Natural killer cell (primary cell): ENCODE measurements at regions not wholly inside any gene's neighbourhood (a gene's known extent, or its start where the extent isn't known, plus 50 kb on each side); places are given as distances from the start of the nearest gene placed in this dataset.
A peak's percentile ranks its signal among the peaks of the same experiment; 100 is the strongest.

Experiments
- ATAC-seq, 3 donors: fragments of 150-1000 bp in 2 of 3; fragments of 200-7000 bp in 1 of 3; cut with Tn5 transposase; 1 replicate in 1 of 3; 2 replicates in 2 of 3; pipeline ENCODE4 v1.10.0; 2021; ENCODE audit warnings: mild to moderate bottlenecking in 2 of 3, moderate library complexity in 2 of 3
- DNase-seq, 2 donors: peaks; one replicate each; pipeline versions ENCODE4 v3.0.0 to v3.0.0-alpha.2; 2013 to 2021; ENCODE audit warnings: mixed read lengths in 1 of 2
- H3K27ac ChIP-seq: one replicate; pipeline ENCODE4 v1.5.1; 2013; ENCODE audit warnings: mild to moderate bottlenecking, low read length
- H3K27me3 ChIP-seq: one replicate; pipeline ENCODE4 v1.6.1; 2013; ENCODE audit warnings: low read length; ENCODE audit not compliant: control insufficient read depth, insufficient read depth
- H3K36me3 ChIP-seq: one replicate; pipeline ENCODE4 v1.6.1; 2013; ENCODE audit warnings: low read length; ENCODE audit not compliant: control insufficient read depth, insufficient read depth
- H3K4me1 ChIP-seq: one replicate; pipeline ENCODE4 v1.6.1; 2013; ENCODE audit warnings: low read length; ENCODE audit not compliant: control insufficient read depth, insufficient read depth
- H3K4me3 ChIP-seq: one replicate; pipeline ENCODE4 v1.5.1; 2013; ENCODE audit warnings: low read length
- H3K9me3 ChIP-seq: one replicate; pipeline ENCODE4 v1.6.1; 2013; ENCODE audit warnings: low read length; ENCODE audit not compliant: control insufficient read depth, insufficient read depth
- H3K27ac Mint-ChIP-seq, 2 donors: one replicate each; pipeline ENCODE4 v1.8.0; 2022; ENCODE audit warnings: mild to moderate bottlenecking in 2 of 2, mixed read lengths in 2 of 2, moderate library complexity in 1 of 2
- H3K27me3 Mint-ChIP-seq, 2 donors: one replicate each; pipeline ENCODE4 v1.8.0; 2022; ENCODE audit warnings: low read depth in 2 of 2, mixed read lengths in 2 of 2
- H3K36me3 Mint-ChIP-seq: one replicate; pipeline ENCODE4 v1.8.0; 2022; ENCODE audit warnings: mixed read lengths
- H3K4me1 Mint-ChIP-seq, 2 donors: one replicate each; pipeline ENCODE4 v1.8.0; 2022; ENCODE audit warnings: mixed read lengths in 2 of 2
- H3K4me3 Mint-ChIP-seq: one replicate; pipeline ENCODE4 v1.8.0; 2022; ENCODE audit warnings: mild to moderate bottlenecking, moderate library complexity, mixed read lengths
- H3K9me3 Mint-ChIP-seq, 2 donors: one replicate each; pipeline ENCODE4 v1.8.0; 2022; ENCODE audit warnings: mixed read lengths in 2 of 2
- CTCF ChIP-seq: fragments of 200-600 bp; IDR thresholded peaks from one replicate; pipeline ENCODE4 v1.8.0; 2022; ENCODE audit warnings: antibody characterized with exemption
- whole genome bisulfite sequencing: methylation state at CpG from one replicate; pipeline ENCODE4 v1.1.7; 2013; ENCODE audit warnings: missing lambda C conversion rate; ENCODE audit not compliant: insufficient coverage; 5-methylcytosine and 5-hydroxymethylcytosine counted together
- intact Hi-C: fragments of 100-400 bp; cut with micrococcal nuclease; formaldehyde crosslinking; loops from one replicate; pipeline ENCODE4 v1.14.2; 2022

DNA sequence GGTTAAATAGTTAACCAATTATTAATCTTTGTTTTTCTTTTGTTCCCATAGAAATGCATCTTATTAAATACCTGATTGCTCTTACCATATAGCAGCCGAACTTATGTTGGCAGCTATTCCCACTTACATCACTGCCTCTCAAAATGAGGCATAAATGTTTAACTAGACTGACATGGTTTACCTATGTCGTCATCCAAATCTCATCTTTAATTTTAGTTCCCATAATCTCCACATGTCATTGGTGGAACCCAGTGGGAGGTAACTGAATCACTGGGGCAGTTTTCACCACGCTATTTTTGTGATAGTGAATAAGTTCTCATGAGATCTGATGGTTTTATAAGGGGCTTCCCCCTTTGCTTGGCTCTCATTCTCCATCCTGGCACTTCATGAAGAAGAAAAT, 499.2 kb upstream of the ATP2B1 start:
- H3K4me1 Mint-ChIP-seq: no peaks in the 10 kb centered on the region
- H3K9me3 Mint-ChIP-seq: peaks cover 7 to 8% of the 10 kb centered on the region in 2 donors
- no peak for TF ChIP-seq CTCF
- intact Hi-C loops: no loop called here
- Histone ChIP-seq H3K4me3 (no peak overlapping the region), H3K36me3 (no peaks in the 10 kb centered on the region), H3K27me3 (no peaks in the 10 kb centered on the region), H3K4me1 (no peaks in the 10 kb centered on the region), H3K27ac (no peak overlapping the region), H3K9me3 (peaks cover 5% of the 10 kb centered on the region)
- H3K4me3 Mint-ChIP-seq: no peak overlapping the region
- no peaks in the 10 kb centered on the region for H3K27me3 Mint-ChIP-seq
- DNase-seq: no peak
- 68% methylated on average over 3 of the region's 3 CpGs for WGBS
- ATAC-seq: no peak
- peaks cover 7% of the 10 kb centered on the region for H3K36me3 Mint-ChIP-seq
- no peak overlapping the region for H3K27ac Mint-ChIP-seq

DNA sequence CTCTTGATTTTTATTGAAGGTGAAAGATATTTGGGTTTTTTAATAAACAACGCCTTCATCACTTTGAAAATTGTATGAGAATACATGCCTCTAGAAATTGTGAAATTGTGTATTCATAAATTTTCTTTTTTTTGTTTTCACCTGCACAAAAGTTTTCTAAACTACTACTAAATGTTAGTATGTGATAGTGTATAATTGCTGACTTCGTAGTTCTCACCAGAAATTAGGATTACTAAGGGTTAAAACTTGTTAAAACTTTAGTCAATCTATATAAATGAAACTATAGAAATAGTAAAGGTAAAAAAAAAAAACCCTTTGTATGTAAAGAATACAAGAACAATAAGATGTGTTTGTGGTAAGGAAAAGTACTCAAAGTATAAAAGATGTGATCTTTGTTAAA, 496.5 kb upstream of the ATP2B1 start:
- Mint-ChIP-seq H3K27ac (no peak overlapping the region), H3K4me1 (no peaks in the 10 kb centered on the region), H3K36me3 (peaks cover 7% of the 10 kb centered on the region), H3K9me3 (peaks cover 5 to 6% of the 10 kb centered on the region in 2 donors), H3K27me3 (no peaks in the 10 kb centered on the region), H3K4me3 (no peak overlapping the region)
- no peak for ATAC-seq
- Histone ChIP-seq H3K9me3 (peaks cover 5% of the 10 kb centered on the region), H3K27me3 (no peaks in the 10 kb centered on the region), H3K4me3 (no peak overlapping the region), H3K36me3 (no peaks in the 10 kb centered on the region), H3K4me1 (no peaks in the 10 kb centered on the region), H3K27ac (no peak overlapping the region)
- WGBS: no CpG with 5 or more reads among the region's 2 CpGs
- no peak for DNase-seq
- TF ChIP-seq CTCF: no peak
- intact Hi-C loops: no loop called here

DNA sequence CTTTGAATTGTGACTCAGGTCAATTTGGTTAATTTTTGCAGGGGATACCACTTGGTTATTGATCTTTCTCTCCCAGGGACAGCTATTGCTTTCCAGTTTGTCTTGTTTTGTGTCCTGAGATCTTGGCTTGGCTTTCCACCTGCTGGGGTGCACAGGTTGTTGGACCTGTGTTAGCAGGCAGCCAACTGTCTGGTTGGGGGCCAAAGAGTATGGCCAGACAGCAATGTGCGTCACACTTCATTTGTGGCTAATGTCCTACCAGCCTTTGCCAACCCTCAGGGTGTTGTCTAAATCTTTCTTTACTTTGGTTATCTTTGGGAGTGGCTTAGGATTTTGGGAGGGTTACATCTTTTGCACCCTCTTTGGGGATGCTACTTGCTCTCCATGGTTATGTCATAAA, 494.9 kb upstream of the ATP2B1 start:
- H3K36me3 Mint-ChIP-seq: peaks cover 5% of the 10 kb centered on the region
- H3K9me3 ChIP-seq: no peaks in the 10 kb centered on the region
- no peaks in the 10 kb centered on the region for H3K4me1 ChIP-seq
- DNase-seq (no peak), ATAC-seq (no peak)
- H3K27ac ChIP-seq: no peak overlapping the region
- no peak overlapping the region for H3K27ac Mint-ChIP-seq
- H3K27me3 ChIP-seq: no peaks in the 10 kb centered on the region
- H3K4me3 Mint-ChIP-seq: no peak overlapping the region
- peaks cover 4 to 5% of the 10 kb centered on the region in 2 donors for H3K9me3 Mint-ChIP-seq
- no peaks in the 10 kb centered on the region for H3K27me3 Mint-ChIP-seq
- WGBS: 95% methylated on average over 1 of the region's 1 CpG
- no peak overlapping the region for H3K4me3 ChIP-seq
- no peak for TF ChIP-seq CTCF
- H3K4me1 Mint-ChIP-seq: no peaks in the 10 kb centered on the region
- no peaks in the 10 kb centered on the region for H3K36me3 ChIP-seq
- intact Hi-C loops: no loop called here

GRCh38 chr12:90199006-90199405, 490.4 kb upstream of the ATP2B1 start:
- Histone ChIP-seq H3K36me3 (no peaks in the 10 kb centered on the region), H3K4me3 (no peak overlapping the region), H3K9me3 (no peaks in the 10 kb centered on the region), H3K27me3 (no peaks in the 10 kb centered on the region), H3K27ac (no peak overlapping the region), H3K4me1 (no peaks in the 10 kb centered on the region)
- no peak for TF ChIP-seq CTCF
- Mint-ChIP-seq H3K36me3 (no peaks in the 10 kb centered on the region), H3K9me3 (no peaks in the 10 kb centered on the region), H3K4me3 (no peak overlapping the region), H3K27ac (no peak overlapping the region), H3K4me1 (no peaks in the 10 kb centered on the region), H3K27me3 (no peaks in the 10 kb centered on the region)
- 0% methylated on average over 1 of the region's 1 CpG for WGBS
- intact Hi-C loops: no loop called here
- DNase-seq: peak in 1 of 2 donors; percentile 25
- no peak for ATAC-seq
